HG03139 (cell line): ENCODE measurements at regions not wholly inside any gene's neighbourhood (a gene's known extent, or its start where the extent isn't known, plus 50 kb on each side); places are given as distances from the start of the nearest gene placed in this dataset.

Experiments
- ATAC-seq: cut with Tn5 transposase; IDR thresholded peaks from one replicate; pipeline ENCODE4 v1.9.1; 2021; ENCODE audit not compliant: unreplicated experiment

DNA sequence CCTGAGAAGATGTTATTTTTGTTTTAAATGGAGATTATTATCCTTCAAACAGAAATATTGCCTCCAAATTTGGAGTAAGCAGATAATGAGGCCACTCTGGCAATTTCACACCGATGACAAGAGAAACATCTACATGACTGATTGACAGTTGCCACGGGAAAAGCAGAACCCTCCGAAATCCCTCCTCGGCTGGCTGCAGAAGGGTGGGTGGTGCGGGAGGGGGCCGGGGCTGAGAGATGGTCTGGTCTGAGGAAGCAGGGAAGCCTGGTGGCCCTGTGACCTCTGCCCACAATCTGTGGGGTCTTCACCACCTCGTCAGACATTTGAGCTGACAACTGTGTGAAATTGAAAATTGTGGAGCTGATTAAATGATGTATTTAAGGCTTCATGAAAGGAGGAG is 503.2 kb downstream of the MN1 start:
- no peak for ATAC-seq

DNA sequence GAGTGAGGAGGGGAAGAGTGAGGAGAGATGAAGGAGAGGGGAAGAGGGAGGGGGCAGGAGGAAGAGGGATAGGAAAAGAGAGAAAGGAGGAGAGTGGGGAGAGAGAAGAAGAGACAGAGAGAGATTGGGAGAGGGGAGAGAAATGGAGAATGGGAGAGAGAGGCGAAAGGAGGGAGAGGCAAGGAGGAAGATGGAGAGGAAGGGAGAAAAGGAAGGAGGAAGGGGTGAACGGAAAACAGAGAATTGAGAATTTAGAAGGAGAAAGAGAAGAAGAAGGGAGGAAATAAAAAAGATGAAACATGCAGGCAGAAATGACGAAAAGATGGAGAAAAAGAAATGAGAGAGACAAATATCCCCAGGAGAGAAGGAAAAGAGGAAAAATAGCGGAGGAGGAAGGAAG is 502.8 kb downstream of the MN1 start:
- ATAC-seq, result no peak

DNA sequence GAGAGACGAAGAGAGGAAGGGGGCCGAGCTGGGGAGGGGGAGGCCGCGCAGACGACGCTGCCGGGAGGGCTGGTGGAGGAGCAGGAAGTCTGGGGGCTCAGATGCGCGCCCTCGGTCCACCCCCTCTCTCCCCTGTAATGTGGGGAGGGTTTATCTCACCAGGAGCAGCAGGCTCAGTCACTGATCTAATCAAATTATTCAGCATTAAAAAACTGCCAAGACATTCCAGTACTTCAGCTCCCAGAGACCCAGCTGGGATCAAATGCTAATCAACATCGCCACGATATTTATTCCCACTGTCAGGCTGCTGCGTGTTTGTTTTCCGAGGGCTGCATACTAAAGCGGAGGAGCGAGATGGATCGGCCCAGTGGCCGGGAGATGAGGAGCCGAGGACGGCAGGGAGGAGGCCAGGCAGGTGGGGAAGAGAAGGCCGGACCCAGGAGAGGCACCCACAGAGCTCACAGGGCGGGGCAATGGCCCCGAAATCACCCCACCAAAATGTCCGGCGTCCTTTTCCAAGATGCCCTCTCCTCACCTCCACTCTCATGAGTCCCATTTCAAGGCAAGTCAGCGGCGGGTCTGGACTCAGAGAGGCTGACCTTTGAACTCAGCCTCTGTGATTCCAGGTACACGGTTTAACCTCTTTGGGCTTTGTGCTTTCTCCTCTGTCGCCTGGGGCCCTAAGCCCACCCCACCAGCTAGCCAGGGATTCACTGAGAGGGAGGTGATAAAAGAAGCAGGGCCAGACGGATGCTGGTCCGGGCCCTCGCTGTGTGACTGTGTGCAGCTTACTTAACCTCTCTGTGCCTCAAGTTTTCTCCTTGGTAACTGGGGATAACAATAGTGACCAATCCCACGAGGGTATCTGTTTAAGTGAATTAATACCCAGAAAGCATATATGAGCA is 502.1 kb downstream of the MN1 start:
- ATAC-seq, result no peak

DNA sequence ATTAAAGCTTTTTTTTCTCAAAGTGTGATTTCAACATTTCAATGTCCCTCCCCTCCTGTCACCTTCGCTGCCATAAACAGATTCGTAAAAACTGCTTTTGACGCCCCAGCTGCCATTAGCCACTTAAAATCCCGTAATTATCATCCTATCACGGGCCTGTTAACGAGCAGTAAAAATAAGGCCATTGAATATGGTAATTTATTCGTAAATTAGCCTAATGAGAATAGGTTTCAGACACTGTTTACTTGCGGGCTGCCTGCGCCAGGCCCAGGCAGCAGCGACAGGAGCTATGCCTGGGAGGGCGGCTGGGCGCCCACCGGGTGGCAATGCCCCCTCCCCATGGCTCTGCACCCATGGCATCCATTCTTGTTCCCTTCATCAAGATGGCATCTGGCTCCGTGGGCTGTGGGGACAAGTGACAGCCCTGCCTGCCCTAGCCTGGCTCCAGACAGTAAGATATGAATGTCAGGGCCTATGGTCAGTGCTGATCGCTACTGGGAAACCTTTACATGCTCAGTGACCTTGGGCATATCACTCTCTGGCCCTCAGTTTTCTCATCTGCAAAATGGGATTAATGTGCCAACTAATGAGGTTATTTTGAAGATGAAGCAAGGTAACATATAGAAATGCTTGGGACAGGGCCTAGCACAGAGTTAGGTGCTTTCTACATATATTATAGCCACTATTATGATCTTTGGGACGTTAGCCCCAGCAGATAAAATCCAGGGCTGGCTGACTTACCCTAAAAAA is 500.8 kb downstream of the MN1 start:
- ATAC-seq, result no peak

DNA sequence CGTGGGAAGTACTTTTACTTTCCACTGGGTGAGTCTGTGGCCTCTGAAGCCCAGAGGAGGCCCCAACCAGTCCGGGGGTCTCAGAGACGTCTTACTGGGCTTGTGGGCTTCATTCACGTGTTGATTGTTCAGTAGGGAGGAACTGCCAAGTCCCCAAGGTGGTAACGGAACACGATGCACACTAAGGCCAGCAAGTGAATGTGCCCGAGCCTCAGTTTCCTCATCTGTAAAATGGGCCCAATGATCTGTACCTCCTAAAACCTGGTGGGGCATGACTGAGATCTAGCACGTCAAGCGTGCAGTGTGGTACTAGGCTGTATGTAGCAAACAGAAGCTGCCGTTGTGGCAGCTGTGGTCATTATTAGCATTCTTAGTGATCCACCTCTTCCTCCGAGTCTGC is 499.1 kb downstream of the MN1 start:
- ATAC-seq, result no peak

DNA sequence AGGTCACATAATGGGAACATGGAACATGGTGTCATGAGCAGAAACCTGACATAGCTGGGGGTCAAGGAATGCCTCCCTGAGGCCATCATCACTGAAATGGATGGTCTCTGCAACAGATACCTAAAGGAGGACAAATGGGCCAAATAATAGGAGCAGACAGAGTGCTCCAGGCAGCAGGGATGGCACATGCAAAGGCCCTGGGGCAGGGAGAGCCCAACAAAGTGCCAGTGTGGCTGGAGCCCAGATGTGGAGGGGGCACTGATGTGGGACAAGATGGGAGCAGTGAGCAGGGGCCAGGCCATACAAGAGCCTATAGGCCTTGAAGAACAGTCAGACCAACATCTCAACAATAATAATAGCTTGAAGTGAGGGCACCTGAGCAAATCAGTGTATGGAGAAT is 497.8 kb downstream of the MN1 start:
- no peak for ATAC-seq

DNA sequence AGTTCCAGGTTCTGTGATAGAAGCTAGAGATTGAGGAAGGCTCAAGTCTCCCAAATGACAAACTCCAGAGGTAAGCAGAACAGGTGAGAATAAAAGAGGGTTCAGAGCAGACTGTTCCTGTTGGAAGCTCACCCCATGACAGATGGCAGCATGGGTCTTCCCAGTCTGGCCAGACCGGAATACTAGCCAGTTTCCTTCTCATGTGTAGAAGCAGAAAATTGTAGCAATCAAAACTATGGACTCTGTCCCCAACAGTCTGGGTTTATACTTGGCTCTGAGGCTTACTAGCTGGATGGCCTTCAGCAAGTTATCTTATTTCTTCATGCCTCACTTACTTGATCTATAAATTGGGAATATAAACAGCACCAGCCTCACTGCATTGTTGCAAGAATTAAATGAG is 494.8 kb downstream of the MN1 start:
- ATAC-seq, result no peak

DNA sequence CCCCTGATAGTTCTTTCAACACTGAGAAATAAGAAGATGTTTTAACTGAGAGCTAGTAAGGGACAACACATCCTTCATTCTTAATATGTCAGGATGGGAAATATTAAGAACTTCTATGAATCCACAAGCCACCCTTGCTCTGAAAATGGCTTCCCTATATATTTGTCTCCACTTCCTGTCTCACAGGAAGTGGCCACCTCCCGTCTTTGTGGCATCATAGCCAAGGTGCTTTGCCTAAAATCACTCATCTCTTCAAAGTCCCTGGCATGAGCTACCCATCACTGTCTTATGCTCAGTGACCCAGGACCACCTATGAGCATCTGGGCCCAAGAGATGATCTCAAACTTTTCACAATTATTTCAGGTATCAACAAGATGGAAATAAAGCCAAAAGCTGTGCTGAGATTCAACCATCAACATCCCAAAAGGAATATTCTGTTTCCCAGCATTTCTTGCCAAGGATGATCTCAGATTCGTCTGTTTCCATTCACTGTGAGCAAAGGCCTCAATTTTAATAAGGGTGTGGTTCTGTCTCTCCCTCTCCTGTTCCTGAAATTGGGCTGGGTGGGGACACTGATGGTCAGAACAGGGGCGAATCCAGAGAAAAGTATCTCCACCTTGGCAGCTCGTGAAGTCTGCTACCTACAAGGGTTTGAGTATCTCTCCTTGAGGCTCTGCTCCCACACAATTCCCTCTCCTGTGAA is 493.9 kb downstream of the MN1 start:
- ATAC-seq, result no peak

DNA sequence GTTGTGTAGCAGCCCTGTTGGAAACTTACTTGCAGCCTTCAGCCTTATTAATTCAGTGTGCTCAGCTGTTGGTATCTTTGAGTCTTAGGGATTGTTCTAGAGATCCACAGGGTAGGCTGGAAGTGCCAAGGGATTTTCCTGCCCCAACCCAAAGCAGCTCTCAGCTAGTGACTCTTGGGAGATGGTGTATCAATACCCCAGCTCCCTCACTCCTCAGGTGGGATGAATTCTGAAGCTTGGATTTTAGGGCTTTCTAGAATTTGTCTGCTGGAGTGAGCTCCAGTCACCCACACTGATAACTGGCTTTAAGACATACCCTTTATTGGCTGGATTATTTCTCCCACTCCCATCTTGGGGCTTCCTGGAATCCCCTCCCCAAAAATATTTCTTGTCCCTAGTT is 493.0 kb downstream of the MN1 start:
- ATAC-seq, result no peak

DNA sequence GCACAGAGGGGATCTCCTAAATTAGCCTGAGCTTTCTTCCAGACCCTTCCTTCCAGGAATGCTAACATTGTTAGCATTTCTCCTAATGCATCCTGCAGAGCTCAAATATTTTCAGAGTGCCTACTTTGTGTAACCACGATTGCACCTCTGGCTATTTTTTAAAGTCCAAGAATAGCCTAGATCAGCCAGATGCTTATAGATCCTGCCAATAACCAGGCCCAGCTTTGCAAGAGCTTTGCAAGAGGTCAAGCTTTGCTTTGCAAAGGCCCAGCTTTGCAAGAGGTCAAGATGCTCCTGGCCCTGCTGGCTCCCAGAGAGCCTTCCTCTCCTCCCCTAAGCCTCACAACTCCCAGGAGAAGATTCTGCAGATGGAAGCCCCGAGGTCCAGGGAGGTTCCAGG is 491.9 kb downstream of the MN1 start:
- no peak for ATAC-seq

DNA sequence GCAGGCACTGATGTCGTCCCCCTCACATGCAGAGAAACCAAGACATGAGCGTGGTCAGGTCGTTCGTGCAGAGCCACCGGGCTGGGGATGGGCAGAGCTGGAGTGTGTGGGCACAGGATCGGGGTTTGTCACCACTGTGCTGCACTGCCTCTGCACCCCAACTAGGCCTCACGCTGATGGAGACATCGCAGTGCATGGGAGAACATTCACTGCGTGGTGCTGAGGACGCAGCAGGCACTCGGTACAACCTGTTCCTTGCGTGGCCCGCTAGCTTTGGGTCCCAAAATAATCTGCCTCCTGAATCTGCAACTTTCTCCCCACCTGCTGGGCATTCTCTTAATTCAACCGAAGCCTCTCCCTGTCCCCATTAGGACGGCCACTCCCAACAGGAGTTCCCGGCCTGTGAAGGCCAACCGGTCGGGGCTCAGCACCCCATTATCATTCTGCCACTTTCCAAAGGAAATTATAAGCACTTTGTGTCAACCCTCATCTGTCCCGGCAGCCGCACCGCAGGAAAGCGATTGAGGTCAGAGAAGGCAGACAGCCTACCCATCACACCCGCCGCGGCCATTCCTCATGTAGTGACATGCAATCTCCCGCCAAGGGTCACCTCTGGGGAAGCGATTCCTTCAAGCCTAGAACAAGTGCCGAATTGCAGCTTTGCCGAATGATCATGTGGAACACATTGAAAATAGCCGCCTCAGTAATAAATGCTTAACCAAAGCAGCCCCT is 490.4 kb downstream of the MN1 start:
- ATAC-seq, result no peak

DNA sequence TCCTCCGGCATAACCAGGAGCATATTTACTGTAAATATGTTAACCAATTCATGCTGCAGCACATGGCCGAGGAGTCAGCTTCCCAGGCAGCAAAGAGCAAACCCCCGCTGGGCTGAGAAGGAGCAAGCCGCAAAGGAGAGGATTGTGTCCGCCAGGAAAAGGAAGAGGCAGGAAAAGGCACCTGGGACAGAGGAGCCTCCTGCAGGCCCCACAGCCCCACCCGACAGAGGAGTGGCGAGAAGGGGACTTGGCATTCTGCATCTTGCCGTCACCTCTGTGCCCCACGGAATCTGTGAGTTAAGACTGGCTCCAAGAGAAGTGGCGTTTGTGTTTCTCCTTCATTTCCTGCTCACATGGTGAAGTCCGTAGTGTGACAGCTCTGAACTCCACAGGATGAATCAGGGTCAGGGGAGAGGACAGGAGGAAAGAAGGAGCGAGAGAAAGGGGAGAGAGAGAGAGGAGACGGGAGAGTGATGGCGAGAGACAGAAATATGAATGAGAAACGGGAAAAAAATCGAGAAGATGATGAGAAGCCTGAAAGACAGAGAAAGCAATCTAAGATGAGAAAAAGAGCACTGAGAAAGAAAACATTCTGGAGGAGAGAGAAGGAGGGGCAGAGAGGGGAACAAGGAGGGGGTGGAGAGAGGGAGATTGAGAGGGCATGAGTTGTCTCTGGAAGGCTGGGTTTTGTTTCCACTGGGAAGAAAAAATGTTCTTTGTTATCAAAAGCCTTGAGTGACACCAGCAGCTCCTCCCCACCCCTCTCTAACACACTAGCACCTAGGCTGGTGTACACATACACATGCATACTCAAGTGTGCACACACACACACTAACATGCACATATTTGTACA is 489.6 kb downstream of the MN1 start:
- no peak for ATAC-seq

DNA sequence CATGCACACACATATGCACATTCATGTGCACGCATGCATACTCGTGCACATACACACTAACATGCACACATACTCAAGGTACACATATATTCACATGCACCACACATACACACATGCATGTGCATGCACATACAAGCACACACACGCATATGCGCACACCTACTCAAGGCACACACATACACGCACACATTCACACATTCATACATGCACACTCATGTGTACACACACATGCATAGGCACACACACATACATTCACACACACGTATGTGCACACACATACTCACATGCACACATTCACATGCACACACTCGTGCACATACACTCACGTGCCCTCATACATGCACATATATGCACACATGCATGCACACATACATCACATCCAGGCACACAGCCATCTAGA is 489.0 kb downstream of the MN1 start:
- no peak for ATAC-seq

DNA sequence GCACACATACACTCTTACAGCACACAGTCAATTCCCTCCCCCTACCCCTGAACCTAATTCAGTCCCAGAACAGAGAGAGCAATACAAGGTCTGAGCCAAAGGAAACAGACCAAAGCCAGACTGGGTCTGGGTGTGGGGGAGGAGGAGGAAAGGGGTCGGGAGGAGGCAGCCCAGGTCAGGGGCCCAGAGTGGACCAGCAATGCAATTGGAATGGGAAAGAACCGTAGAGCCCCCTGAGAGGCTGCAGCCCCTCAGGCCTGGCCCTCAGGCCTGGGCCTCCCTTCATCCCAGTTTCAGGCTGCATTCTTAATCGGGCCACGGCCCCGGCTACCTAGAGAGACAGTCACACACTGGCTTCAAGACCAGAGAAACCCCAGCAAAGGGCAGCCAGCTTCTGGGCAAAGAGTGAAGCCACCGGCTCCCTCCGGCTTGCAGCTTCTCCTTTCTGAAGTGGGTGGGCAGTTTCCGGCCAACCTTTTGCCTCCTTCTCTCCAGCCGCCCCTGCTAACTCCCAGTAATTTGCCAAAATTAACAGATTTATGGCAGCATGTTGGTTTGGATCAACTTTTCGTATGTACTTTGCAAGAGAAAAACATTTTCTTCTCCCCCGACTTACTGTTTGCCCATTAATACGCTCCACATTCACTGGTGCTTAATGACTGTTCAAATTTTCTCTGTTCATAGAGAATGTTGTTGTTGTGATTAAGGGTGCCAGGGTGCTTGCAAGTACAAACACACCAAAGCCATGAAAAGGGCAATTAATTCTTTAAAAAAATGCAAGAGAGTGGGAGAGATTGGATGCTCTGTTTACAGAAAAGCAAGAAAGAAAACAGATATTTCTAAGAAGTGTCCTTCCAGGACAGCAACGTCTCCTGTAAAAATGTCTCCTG is 488.3 kb downstream of the MN1 start:
- ATAC-seq, result no peak

DNA sequence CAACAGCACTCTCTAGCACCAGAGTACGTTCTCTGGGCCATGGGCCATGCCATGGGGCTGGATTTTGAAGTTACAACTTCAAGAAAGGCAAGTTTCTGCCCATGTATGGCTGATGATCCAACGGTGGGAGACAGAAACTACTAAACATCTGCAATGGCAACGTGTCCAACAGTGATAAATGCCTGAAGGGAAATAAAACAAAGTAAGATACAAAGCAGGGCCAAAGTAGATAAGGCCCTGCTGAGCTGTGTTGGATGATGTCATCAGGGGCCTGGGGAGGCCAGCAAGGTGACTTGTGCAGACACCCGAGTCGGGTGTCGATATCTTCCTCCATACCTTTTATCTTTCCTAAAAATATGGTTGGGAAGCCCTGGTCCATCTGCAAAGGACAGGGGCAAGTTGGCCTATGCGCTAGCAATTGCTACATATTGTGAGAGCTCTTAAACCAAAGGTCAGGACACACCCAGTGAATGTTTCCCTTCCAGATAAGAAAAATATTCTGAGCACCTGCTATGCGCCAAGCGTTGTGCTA is 487.2 kb downstream of the MN1 start:
- no peak for ATAC-seq

DNA sequence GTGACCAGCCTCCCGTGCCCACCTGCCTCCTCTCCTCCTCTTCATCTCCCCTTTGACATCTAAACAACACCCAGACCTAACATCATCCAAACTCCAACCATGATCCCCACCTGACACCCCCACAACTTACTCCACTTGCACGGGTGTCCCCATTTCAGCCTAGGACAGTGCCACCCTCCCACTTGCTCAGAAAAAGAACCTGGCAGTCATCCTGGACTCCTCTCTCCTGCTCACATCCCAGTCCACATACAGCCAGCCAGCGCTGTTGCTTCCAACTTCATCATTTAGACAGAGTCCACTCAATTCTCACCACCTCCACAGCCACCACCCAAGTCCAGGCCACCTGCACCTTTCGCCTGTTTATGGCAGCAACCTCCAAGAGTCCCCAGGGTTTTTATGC is 485.7 kb downstream of the MN1 start:
- no peak for ATAC-seq

DNA sequence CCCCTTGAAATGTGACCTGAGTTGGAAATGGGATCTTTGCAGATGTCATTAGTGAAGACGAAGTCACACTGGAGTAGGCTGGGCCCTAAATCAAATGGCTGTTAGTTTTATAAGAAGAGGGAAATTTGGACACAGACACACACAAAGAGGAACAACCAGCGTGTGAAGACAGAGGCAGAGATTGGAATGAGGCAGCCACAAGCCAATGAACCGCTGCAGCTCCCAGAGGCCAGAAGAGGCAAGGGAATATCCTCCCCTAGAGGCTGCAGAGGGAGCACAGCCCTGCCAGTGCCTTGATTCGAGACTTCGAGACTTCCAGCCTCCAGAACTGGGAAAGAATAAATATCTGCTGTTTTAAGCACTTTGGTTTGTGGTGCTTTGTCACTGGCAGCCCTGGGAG is 484.5 kb downstream of the MN1 start:
- no peak for ATAC-seq

DNA sequence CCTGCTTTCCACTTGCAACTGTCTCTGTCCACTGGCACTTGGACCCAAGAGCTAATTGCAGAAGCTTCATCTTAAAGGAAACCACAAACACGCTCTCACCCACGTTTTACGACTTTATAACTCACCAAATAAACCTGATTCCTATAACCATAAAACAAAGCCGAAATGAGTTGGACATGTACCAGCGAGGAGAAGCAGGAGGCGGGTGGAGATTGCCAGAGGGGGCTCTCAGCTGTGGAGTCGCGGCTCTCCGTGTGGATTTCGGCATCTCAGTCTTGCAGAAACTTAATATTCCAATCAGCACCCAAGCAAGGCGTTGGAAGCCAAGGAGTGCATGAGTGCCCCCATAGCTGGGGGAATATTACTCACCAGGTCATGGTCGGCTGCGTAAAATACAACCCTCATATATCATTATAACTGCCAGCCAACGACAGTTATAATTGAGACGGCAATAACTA is 483.6 kb downstream of the MN1 start:
- no peak for ATAC-seq

DNA sequence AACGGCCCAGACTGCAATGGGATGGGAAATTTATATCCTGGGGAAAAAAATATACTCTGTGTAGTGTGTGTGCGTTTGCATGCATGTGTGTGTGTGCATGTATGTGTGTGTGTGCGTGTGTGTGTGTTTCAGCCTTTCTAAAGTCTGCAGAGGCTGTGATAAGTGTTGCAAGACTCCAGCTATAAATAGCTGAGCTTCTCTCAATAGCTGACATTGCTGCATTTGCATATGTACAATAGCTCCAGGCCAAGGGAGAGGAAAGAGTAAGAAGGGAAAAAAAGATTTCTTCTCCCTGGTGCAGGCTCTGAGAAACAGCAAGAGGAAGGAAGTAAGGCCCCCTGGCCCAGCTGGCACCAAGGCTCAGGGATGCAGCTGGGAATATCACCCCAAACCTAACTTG is 483.0 kb downstream of the MN1 start:
- ATAC-seq, result no peak
